Gastroesophageal sphincter (tissue), 3 donors: ENCODE measurements at regions not wholly inside any gene's neighbourhood (a gene's known extent, or its start where the extent isn't known, plus 50 kb on each side); places are given as distances from the start of the nearest gene placed in this dataset.

ENCODE experiments used
- CTCF ChIP-seq, 4 experiments: fragments of 200-600 bp in 2 of 4; fragments of 450-650 bp in 2 of 4; sonication (generic) in 1 of 4; IDR thresholded peaks; one replicate each; pipeline ENCODE4 v1.5.1; 2017 to 2019; ENCODE audit warnings: antibody characterized with exemption in 4 of 4, mild to moderate bottlenecking in 2 of 4, moderate library complexity in 2 of 4
- EP300 ChIP-seq: sonication (generic); formaldehyde crosslinking; IDR thresholded peaks from one replicate; pipeline ENCODE4 v1.6.1; 2017; ENCODE audit warnings: antibody characterized with exemption, mild to moderate bottlenecking
- POLR2A ChIP-seq, 2 donors: fragments of 450-650 bp; IDR thresholded peaks; one replicate each; pipeline ENCODE4 v1.6.1; 2017; ENCODE audit warnings: antibody characterized with exemption in 2 of 2, mild to moderate bottlenecking in 2 of 2, moderate library complexity in 1 of 2

DNA sequence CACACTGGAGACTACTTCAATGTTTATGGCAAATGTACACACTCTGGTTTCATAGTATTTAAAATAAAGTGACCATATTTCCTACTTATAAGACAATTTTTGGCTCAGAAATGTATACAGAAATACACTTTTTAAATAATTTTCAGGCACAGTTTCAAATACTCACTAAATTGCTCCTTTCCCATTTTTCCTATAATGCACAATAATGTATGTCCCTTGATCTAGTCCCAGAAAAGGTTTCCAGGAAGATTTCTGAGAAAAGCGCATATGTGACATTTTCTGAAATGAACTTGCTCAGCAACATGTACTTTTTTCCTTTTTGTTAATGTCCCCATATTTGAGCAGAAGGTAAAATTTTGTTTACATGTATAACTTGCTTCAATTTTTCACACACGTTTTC is 591.4 kb downstream of the CD109 start:
- no peak for TF ChIP-seq POLR2A (IDR thresholded peaks at IDR 0.05)
- TF ChIP-seq EP300, result no peak
- TF ChIP-seq CTCF (IDR thresholded peaks at IDR 0.05), result no peak
